ENCODE measurements at regions not wholly inside any gene's neighbourhood (a gene's known extent, or its start where the extent isn't known, plus 50 kb on each side); places are given as distances from the start of the nearest gene placed in this dataset.

DNA sequence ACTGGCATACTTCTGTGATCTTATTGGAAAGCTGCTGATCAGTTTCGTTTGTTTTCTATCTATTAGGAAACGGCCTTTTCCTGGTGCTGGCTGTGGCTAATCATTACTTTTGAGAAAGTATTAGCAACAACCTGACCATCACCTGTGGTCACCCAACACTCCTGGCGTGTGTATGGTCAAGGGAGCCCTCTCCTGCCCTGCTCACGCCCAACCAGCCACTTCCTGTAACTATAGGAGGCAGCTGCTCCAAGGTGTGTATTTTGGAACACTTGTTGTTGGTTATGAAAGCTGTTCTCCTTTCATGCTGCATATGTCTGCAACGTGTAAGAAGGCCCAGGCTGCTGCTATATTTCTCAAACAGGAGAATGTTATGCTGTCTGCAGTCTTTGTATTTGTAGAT is 1582.8 kb downstream of the AACS start:
- Histone ChIP-seq H3K4me1 (ENCODE audit: insufficient read depth, low read length) (no peaks in the 10 kb centered on the region), H3K4me3 (ENCODE audit: insufficient read depth, low read length) (no peak overlapping the region), H3K9me3 (ENCODE audit: low read depth, low read length) (no peaks in the 10 kb centered on the region), H4K20me1 (ENCODE audit: insufficient read depth, low read length) (no peaks in the 10 kb centered on the region), H3K27ac (ENCODE audit: low read depth, low read length) (no peak overlapping the region), H3K36me3 (ENCODE audit: insufficient read depth, low read length) (no peaks in the 10 kb centered on the region), H3K4me2 (ENCODE audit: insufficient read depth, low read length) (no peak overlapping the region), H2AFZ (ENCODE audit: low read length) (no peak overlapping the region), H3K79me2 (ENCODE audit: insufficient read depth, low read length) (no peaks in the 10 kb centered on the region), H3K27me3 (ENCODE audit: insufficient read depth, low read length) (no peaks in the 10 kb centered on the region)
- TF ChIP-seq, protein P1, sequence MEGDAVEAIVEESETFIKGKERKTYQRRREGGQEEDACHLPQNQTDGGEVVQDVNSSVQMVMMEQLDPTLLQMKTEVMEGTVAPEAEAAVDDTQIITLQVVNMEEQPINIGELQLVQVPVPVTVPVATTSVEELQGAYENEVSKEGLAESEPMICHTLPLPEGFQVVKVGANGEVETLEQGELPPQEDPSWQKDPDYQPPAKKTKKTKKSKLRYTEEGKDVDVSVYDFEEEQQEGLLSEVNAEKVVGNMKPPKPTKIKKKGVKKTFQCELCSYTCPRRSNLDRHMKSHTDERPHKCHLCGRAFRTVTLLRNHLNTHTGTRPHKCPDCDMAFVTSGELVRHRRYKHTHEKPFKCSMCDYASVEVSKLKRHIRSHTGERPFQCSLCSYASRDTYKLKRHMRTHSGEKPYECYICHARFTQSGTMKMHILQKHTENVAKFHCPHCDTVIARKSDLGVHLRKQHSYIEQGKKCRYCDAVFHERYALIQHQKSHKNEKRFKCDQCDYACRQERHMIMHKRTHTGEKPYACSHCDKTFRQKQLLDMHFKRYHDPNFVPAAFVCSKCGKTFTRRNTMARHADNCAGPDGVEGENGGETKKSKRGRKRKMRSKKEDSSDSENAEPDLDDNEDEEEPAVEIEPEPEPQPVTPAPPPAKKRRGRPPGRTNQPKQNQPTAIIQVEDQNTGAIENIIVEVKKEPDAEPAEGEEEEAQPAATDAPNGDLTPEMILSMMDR (IDR thresholded peaks at IDR 0.05; ENCODE audit: extremely low read depth, low read depth, low read length) = no peak
- DNase-seq (ENCODE audit: insufficient read length, low spot score, missing footprints) = no peak

DNA sequence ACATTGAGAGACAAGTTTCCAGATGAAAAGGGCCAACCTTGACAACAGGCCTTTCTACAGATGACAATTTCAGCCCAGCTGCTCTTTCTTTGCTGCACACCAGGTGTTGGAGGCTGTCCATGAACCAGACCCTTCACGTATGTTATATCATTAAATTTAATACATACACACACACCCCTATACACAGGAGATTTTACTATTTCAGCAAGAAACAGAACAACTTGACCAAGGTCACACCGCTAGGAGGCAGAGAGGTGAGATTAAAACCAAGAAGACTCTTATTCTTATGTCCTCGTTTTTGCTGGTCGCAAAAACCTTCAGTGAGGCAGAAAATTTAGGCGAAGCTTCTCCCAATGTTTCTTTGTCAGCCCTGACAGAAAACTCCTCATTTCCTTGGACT is 1585.9 kb downstream of the AACS start:
- Histone ChIP-seq H3K36me3 (ENCODE audit: insufficient read depth, low read length) (no peaks in the 10 kb centered on the region), H3K27me3 (ENCODE audit: insufficient read depth, low read length) (no peaks in the 10 kb centered on the region), H3K4me2 (ENCODE audit: insufficient read depth, low read length) (no peak overlapping the region), H3K4me1 (ENCODE audit: insufficient read depth, low read length) (no peaks in the 10 kb centered on the region), H2AFZ (ENCODE audit: low read length) (no peak overlapping the region), H3K79me2 (ENCODE audit: insufficient read depth, low read length) (no peaks in the 10 kb centered on the region), H3K4me3 (ENCODE audit: insufficient read depth, low read length) (no peak overlapping the region), H4K20me1 (ENCODE audit: insufficient read depth, low read length) (no peaks in the 10 kb centered on the region), H3K27ac (ENCODE audit: low read depth, low read length) (no peak overlapping the region), H3K9me3 (ENCODE audit: low read depth, low read length) (no peaks in the 10 kb centered on the region)
- DNase-seq (ENCODE audit: insufficient read length, low spot score, missing footprints) = no peak
- TF ChIP-seq, protein P1 (IDR thresholded peaks at IDR 0.05; ENCODE audit: extremely low read depth, low read depth, low read length) = no peak

DNA sequence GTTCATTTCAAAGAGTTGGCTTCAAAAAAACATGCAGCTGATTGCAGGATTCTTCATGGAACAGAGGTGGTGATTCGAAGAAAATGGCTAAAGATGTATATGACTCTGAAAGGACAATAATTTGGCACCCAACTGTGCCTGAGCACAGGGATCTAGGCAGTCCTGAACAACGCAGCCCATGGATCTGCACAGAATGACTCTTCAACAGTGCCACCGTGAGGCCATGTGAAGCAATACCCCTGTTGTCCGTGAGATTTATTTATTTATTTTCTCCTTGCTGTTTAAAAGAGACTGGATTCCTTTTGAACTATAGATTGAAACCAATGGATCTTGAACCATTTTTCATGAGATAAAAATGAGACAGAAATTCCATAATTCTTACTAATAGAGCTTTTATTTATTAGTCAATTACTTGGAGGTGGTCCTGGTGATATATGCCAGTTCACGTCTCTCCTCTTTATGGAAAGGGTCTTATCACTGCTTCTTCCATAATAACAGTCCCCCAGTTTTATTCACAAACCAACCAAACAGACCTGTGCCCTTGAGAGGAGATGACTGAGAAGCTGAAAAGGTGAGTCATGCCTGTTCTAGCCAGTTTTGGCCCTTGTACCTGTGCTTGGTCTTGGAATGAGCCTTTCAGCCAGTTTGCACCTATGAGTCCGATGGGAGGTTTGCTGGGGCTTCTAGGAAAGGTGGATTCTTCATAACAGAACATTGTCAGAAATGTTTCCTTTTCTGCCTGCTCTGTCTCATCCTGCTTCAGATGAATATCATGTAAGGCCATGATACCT is 1598.3 kb downstream of the AACS start:
- Histone ChIP-seq H3K36me3 (ENCODE audit: insufficient read depth, low read length) (no peaks in the 10 kb centered on the region), H3K27ac (ENCODE audit: low read depth, low read length) (no peak overlapping the region), H3K27me3 (ENCODE audit: insufficient read depth, low read length) (no peaks in the 10 kb centered on the region), H4K20me1 (ENCODE audit: insufficient read depth, low read length) (no peaks in the 10 kb centered on the region), H3K79me2 (ENCODE audit: insufficient read depth, low read length) (no peaks in the 10 kb centered on the region), H2AFZ (ENCODE audit: low read length) (no peak overlapping the region), H3K9me3 (ENCODE audit: low read depth, low read length) (peaks cover 3% of the 10 kb centered on the region), H3K4me2 (ENCODE audit: insufficient read depth, low read length) (no peak overlapping the region), H3K4me3 (ENCODE audit: insufficient read depth, low read length) (no peak overlapping the region), H3K4me1 (ENCODE audit: insufficient read depth, low read length) (peaks cover 22% of the 10 kb centered on the region)
- TF ChIP-seq, protein P1 (IDR thresholded peaks at IDR 0.05; ENCODE audit: extremely low read depth, low read depth, low read length) = peak; percentile 40
- DNase-seq (ENCODE audit: insufficient read length, low spot score, missing footprints) = no peak

DNA sequence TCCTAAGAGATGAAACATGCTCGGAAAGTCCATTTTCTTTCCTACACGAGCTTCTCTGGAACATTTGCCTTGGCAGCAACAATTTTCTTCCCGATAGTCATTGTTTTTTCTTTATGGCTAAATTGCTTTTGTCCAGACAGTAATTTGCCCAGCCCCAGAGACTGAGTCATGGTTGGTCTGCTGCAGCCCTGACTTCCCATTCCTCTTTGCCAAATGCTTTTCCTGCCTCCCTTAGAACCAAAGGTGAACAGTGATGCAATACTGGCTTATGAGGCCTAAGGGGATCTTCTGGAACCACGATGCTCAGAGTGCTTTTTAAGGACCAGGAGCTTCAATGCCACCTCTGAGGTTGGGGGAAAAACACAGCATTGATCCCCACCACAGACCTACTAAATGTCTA is 1599.6 kb upstream of the TMEM132C start:
- H3K9me3 ChIP-seq (ENCODE audit: low read depth, low read length) = peaks cover 3% of the 10 kb centered on the region
- no peaks in the 10 kb centered on the region for H3K27me3 ChIP-seq (ENCODE audit: insufficient read depth, low read length)
- H2AFZ ChIP-seq (ENCODE audit: low read length) = no peak overlapping the region
- TF ChIP-seq, protein P1 (IDR thresholded peaks at IDR 0.05; ENCODE audit: extremely low read depth, low read depth, low read length) = no peak
- peaks cover 37% of the 10 kb centered on the region for H3K4me1 ChIP-seq (ENCODE audit: insufficient read depth, low read length)
- no peaks in the 10 kb centered on the region for H4K20me1 ChIP-seq (ENCODE audit: insufficient read depth, low read length)
- H3K36me3 ChIP-seq (ENCODE audit: insufficient read depth, low read length) = no peaks in the 10 kb centered on the region
- DNase-seq (ENCODE audit: insufficient read length, low spot score, missing footprints) = no peak
- no peaks in the 10 kb centered on the region for H3K79me2 ChIP-seq (ENCODE audit: insufficient read depth, low read length)
- H3K27ac ChIP-seq (ENCODE audit: low read depth, low read length) = peak overlapping the region; percentile 99
- peak overlapping the region; percentile 47 for H3K4me2 ChIP-seq (ENCODE audit: insufficient read depth, low read length)
- H3K4me3 ChIP-seq (ENCODE audit: insufficient read depth, low read length) = no peak overlapping the region
